NCI-H187 (cell line): ENCODE measurements at regions not wholly inside any gene's neighbourhood (a gene's known extent, or its start where the extent isn't known, plus 50 kb on each side); places are given as distances from the start of the nearest gene placed in this dataset.
"Not testable (repeated sequence)": the region's sequence is repeated elsewhere in the genome, so short reads cannot be mapped to it uniquely, and the experiment has no call there.

Source experiments
- DNase-seq, 2 experiments: peaks; one replicate each; lab custom pipeline; 2025; lab: John Stamatoyannopoulos, UW

GRCh38 chr11:23143022-23143421, 282.7 kb upstream of the CCDC179 start:
- DNase-seq: no peak

- DNase-seq: no peak
These were observed 291.5 kb upstream of the CCDC179 start for GRCh38 chr11:23151819-23152218.

- no peak for DNase-seq
These were observed 295.2 kb upstream of the CCDC179 start for GRCh38 chr11:23155503-23155902.

- no peak for DNase-seq
These were observed 303.7 kb upstream of the CCDC179 start for GRCh38 chr11:23164022-23164421.

GRCh38 chr11:23166376-23166775, 306.1 kb upstream of the CCDC179 start:
- DNase-seq: no peak

- DNase-seq: no peak
These were observed 319.3 kb upstream of the CCDC179 start for GRCh38 chr11:23179609-23180008.

GRCh38 chr11:23181022-23181807, 320.9 kb upstream of the CCDC179 start:
- no peak for DNase-seq

- DNase-seq: no peak
These were observed 332.0 kb upstream of the CCDC179 start for GRCh38 chr11:23192256-23192655.

GRCh38 chr11:23201936-23202522, 341.8 kb upstream of the CCDC179 start:
- DNase-seq: no peak

- peak in 1 of 2 experiments; percentile 23 for DNase-seq
These were observed 342.3 kb upstream of the CCDC179 start for GRCh38 chr11:23202611-23203010.

GRCh38 chr11:23205156-23205871, 345.0 kb upstream of the CCDC179 start:
- DNase-seq: no peak

GRCh38 chr11:23206741-23207336, 346.6 kb upstream of the CCDC179 start:
- DNase-seq: no peak

GRCh38 chr11:23211221-23211620, 350.9 kb upstream of the CCDC179 start:
- no peak for DNase-seq

- peak; percentile 74 to 79 for DNase-seq
These were observed 352.5 kb upstream of the CCDC179 start for GRCh38 chr11:23212807-23213206.

GRCh38 chr11:23217072-23217471, 356.8 kb upstream of the CCDC179 start:
- DNase-seq: no peak

GRCh38 chr11:23220086-23220485, 359.8 kb upstream of the CCDC179 start:
- not testable (repeated sequence) for DNase-seq

- no peak for DNase-seq
These were observed 361.1 kb upstream of the CCDC179 start for GRCh38 chr11:23221366-23221765.

GRCh38 chr11:23226331-23227077, 366.2 kb upstream of the CCDC179 start:
- no peak for DNase-seq

GRCh38 chr11:23227078-23227445, 366.8 kb upstream of the CCDC179 start:
- no peak for DNase-seq

GRCh38 chr11:23232652-23233051, 372.4 kb upstream of the CCDC179 start:
- DNase-seq: no peak

GRCh38 chr11:23233075-23233474, 372.8 kb upstream of the CCDC179 start:
- DNase-seq: no peak
